ENCODE measurements at regions not wholly inside any gene's neighbourhood (a gene's known extent, or its start where the extent isn't known, plus 50 kb on each side); places are given as distances from the start of the nearest gene placed in this dataset.

DNA sequence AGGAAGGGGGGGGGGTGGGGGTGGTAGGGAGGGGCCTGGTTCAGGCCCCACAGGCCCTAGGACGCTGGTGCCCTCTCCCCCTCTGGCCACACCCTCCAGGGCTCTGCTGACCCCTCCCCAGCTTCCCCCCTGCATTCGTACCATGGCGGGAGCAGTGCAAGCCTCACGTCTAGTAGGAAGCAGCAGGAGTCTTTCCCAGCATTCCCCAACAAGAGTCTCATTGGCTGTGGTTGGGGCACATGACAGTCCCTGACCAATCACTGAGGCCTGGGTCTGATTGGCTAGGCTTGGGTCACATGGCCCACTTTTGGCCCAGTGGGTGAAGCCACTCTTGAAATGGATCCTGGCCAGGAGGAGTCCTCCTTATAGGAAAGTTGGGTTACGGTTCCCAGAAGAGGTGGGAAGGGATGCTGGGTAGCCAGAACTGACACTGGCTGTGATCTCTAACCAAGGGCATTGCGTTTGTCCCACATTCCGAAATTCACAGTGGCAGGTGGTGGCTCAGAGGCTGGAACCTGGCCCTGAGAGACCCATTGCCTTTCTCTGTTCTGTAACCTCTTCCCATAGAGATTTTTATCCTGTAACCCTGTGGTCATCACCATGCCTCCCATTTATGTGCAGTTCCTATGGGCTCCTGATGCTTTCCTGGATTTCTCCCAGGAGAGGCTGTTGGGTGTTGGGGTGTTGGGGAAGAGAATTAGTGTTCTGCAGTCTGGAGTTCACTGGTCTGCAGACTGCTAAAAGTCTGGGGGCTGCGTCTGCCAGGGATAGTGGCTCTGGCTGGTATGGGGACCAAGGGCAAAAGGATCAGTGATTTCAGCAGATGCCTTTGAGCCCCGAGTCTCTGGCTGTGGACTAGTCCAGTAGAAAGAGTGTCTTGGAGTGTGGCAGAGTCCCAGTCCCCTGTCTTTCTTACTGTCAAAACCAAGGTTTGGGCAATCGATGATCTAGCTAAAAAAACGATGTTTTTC lies 58.9 kb upstream of the MYEOV start:
- no peak for DNase-seq (ENCODE audit: low spot score)
- no peaks in the 10 kb centered on the region for H4K20me1 ChIP-seq (ENCODE audit: low read depth)
- peaks cover 6% of the 10 kb centered on the region for H3K4me1 ChIP-seq
- no peak overlapping the region for H3K27ac ChIP-seq
- H3K4me1 Mint-ChIP-seq = peaks cover 8% of the 10 kb centered on the region
- no peak overlapping the region for H3K4me2 ChIP-seq
- no peak overlapping the region for H3K4me3 ChIP-seq
- no peaks in the 10 kb centered on the region for H3K27me3 Mint-ChIP-seq (ENCODE audit: insufficient read depth, low read depth)
- TF ChIP-seq EZH2 (IDR thresholded peaks at IDR 0.05) (no peak), EZH2phosphoT487 (IDR thresholded peaks at IDR 0.05) (no peak)
- H3K9ac ChIP-seq = no peak overlapping the region
- H3K9me3 Mint-ChIP-seq = peaks cover 5% of the 10 kb centered on the region
- no peak overlapping the region for H2AFZ ChIP-seq (replicated peaks)
- no peak overlapping the region for H3K27ac Mint-ChIP-seq
- no peaks in the 10 kb centered on the region for H3K36me3 ChIP-seq
- H3K9me3 ChIP-seq (ENCODE audit: low read depth) = no peaks in the 10 kb centered on the region
- H3K4me3 Mint-ChIP-seq = no peak overlapping the region
- no peaks in the 10 kb centered on the region for H3K36me3 Mint-ChIP-seq
- no peaks in the 10 kb centered on the region for H3K79me2 ChIP-seq (ENCODE audit: low read depth)
- no peaks in the 10 kb centered on the region for H3K27me3 ChIP-seq
- no peaks in the 10 kb centered on the region for H3F3A ChIP-seq (ENCODE audit: low read depth)

DNA sequence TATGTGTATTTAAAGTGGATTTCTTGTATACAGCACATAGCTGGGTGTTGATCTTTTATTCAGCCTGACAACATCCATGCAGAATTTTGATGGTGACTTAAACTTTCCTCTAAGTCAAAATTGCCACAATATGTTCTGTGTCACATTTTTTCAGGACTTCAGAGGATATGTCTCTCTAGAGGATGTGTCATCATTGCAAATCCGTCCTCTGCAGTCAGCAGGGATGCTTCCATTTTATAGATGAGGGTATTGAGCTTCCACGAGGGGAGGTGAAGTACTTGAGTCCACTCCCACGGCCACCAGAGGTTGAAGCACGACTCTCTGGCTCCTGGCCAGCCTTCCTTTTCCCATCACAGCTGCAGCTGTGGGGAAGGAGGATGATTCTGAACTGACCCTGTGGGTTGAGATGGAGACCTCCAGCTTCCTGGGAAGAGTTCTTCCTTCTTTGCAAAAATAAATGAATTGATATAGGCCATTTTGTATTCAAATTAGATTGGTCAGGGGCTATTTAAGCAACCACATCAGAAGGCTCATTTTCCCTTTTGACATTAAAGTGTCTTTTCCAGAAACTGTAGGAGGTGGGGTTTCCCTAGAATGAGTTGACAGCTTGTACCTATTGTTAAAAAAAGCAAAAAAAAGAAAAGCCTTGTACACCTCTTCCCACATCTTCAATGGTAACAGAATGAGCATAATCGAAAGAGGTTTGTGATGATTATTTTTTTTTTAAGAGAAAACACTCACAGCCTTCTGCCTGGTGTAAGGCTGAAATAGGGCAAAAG lies 55.2 kb upstream of the MYEOV start:
- no peak for DNase-seq (ENCODE audit: low spot score)
- no peaks in the 10 kb centered on the region for H3K36me3 Mint-ChIP-seq
- no peaks in the 10 kb centered on the region for H3K36me3 ChIP-seq
- H3K9ac ChIP-seq = no peak overlapping the region
- H3K4me3 Mint-ChIP-seq = no peak overlapping the region
- H3K79me2 ChIP-seq (ENCODE audit: low read depth) = no peaks in the 10 kb centered on the region
- TF ChIP-seq, protein P1, sequence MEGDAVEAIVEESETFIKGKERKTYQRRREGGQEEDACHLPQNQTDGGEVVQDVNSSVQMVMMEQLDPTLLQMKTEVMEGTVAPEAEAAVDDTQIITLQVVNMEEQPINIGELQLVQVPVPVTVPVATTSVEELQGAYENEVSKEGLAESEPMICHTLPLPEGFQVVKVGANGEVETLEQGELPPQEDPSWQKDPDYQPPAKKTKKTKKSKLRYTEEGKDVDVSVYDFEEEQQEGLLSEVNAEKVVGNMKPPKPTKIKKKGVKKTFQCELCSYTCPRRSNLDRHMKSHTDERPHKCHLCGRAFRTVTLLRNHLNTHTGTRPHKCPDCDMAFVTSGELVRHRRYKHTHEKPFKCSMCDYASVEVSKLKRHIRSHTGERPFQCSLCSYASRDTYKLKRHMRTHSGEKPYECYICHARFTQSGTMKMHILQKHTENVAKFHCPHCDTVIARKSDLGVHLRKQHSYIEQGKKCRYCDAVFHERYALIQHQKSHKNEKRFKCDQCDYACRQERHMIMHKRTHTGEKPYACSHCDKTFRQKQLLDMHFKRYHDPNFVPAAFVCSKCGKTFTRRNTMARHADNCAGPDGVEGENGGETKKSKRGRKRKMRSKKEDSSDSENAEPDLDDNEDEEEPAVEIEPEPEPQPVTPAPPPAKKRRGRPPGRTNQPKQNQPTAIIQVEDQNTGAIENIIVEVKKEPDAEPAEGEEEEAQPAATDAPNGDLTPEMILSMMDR (IDR thresholded peaks at IDR 0.05) = no peak
- no peak for TF ChIP-seq EZH2phosphoT487 (IDR thresholded peaks at IDR 0.05)
- TF ChIP-seq EZH2 (IDR thresholded peaks at IDR 0.05) = no peak
- peaks cover 14% of the 10 kb centered on the region for H3K4me1 Mint-ChIP-seq
- H3K27me3 Mint-ChIP-seq (ENCODE audit: insufficient read depth, low read depth) = no peaks in the 10 kb centered on the region
- no peak overlapping the region for H3K4me3 ChIP-seq
- no peaks in the 10 kb centered on the region for H3K9me3 ChIP-seq (ENCODE audit: low read depth)
- no peaks in the 10 kb centered on the region for H3K9me3 Mint-ChIP-seq
- H3K27ac Mint-ChIP-seq = no peak overlapping the region
- H3K4me2 ChIP-seq = no peak overlapping the region
- no peaks in the 10 kb centered on the region for H3K27me3 ChIP-seq
- H2AFZ ChIP-seq (replicated peaks) = no peak overlapping the region
- no peak overlapping the region for H3K27ac ChIP-seq
- no peaks in the 10 kb centered on the region for H4K20me1 ChIP-seq (ENCODE audit: low read depth)
- H3K4me1 ChIP-seq = peaks cover 3% of the 10 kb centered on the region
- H3F3A ChIP-seq (ENCODE audit: low read depth) = no peaks in the 10 kb centered on the region

DNA sequence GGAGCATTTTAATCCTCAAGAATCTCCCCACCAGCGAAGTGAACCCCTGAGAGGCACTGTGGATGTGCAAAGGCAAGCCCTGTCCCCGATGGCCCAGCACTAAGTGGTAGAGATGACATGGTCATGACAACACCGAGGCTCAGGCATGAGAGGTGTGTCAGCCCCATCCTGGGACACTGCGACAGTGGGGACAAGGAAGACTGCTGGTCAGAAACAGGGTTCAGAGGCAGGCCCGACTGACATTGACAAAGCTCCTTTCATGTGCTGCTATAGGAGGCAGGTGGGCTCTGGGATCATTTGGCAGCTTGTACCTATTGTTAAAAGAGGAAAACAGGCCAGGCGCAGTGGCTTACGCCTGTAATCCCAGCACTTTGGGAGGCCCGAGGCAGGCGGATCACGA lies 54.3 kb upstream of the MYEOV start:
- Mint-ChIP-seq H3K4me1 (peaks cover 12% of the 10 kb centered on the region), H3K27ac (peak overlapping the region; percentile 34), H3K9me3 (no peaks in the 10 kb centered on the region), H3K27me3 (ENCODE audit: insufficient read depth, low read depth) (no peaks in the 10 kb centered on the region), H3K4me3 (no peak overlapping the region), H3K36me3 (no peaks in the 10 kb centered on the region)
- no peak for TF ChIP-seq EZH2 (IDR thresholded peaks at IDR 0.05)
- no peak for TF ChIP-seq EZH2phosphoT487 (IDR thresholded peaks at IDR 0.05)
- TF ChIP-seq, protein P1 (IDR thresholded peaks at IDR 0.05) = no peak
- no peak overlapping the region for H3K4me3 ChIP-seq
- no peaks in the 10 kb centered on the region for H3K36me3 ChIP-seq
- H4K20me1 ChIP-seq (ENCODE audit: low read depth) = no peaks in the 10 kb centered on the region
- H3K27me3 ChIP-seq = no peaks in the 10 kb centered on the region
- no peak overlapping the region for H3K27ac ChIP-seq
- no peak overlapping the region for H3K9ac ChIP-seq
- no peaks in the 10 kb centered on the region for H3K9me3 ChIP-seq (ENCODE audit: low read depth)
- no peak overlapping the region for H2AFZ ChIP-seq (replicated peaks)
- no peak overlapping the region for H3K4me2 ChIP-seq
- H3F3A ChIP-seq (ENCODE audit: low read depth) = no peaks in the 10 kb centered on the region
- DNase-seq (ENCODE audit: low spot score) = no peak
- no peaks in the 10 kb centered on the region for H3K4me1 ChIP-seq
- H3K79me2 ChIP-seq (ENCODE audit: low read depth) = no peaks in the 10 kb centered on the region
